ENCODE measurements at regions not wholly inside any gene's neighbourhood (a gene's known extent, or its start where the extent isn't known, plus 50 kb on each side); places are given as distances from the start of the nearest gene placed in this dataset.

DNA sequence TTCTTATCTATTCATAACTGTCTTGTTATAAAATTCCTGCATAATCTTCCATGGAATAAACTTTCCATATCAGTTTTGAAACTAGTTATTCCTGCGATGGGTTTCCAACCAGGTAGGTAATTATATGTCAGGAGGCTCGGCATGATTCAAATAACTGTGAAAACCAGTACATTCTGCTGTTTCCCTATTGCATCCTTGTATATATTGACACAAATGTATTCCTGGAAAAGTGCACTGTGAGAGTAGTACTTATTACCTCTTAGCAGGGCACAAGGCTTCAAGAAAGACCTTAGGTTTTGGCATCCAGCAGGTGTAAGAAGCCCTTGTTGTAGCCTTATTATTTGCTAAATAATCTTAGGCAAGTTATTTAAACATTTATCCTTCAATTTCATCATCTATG, 1131.3 kb upstream of the ATXN8OS start:
- BruUV-seq (replicated peaks) = no TSS peak
- no peak for ATAC-seq
- WGBS (ENCODE audit: insufficient coverage, insufficient replicate concordance, low lambda C conversion rate, missing lambda C conversion rate) = 20% methylated on average over 2 of the region's 2 CpGs
- no peak for DNase-seq (ENCODE audit: low read depth, low spot score)
- Histone ChIP-seq H3K79me2 (ENCODE audit: control insufficient read depth, insufficient read depth, low read length) (no peaks in the 10 kb centered on the region), H3K27me3 (replicated peaks in 1 of 2; ENCODE audit: control insufficient read depth in 2 of 2, insufficient read depth in 2 of 2, low read length in 1 of 2) (no peaks in the 10 kb centered on the region), H3K9ac (ENCODE audit: control insufficient read depth, insufficient read depth, low read length) (no peak overlapping the region), H3K27ac (ENCODE audit: control insufficient read depth, insufficient read depth) (no peak overlapping the region), H3K36me3 (ENCODE audit: control insufficient read depth in 2 of 2, insufficient read depth in 2 of 2, low read length in 1 of 2) (no peaks in the 10 kb centered on the region), H4K20me1 (ENCODE audit: control insufficient read depth, insufficient read depth) (no peaks in the 10 kb centered on the region), H2AFZ (ENCODE audit: control insufficient read depth, low read depth, low read length) (no peak overlapping the region), H3K4me1 (ENCODE audit: control insufficient read depth, insufficient read depth, low read length) (no peaks in the 10 kb centered on the region), H3K9me3 (replicated peaks; ENCODE audit: control insufficient read depth, insufficient read depth, low read length) (no peaks in the 10 kb centered on the region), H3K4me3 (no peak overlapping the region), H3K4me2 (ENCODE audit: control insufficient read depth, insufficient read depth) (no peak overlapping the region)
- ChIA-PET CTCF (no interaction called here), RAD21 (ENCODE audit: unreplicated experiment) (no interaction called here), SMC1A (ENCODE audit: uncharacterized antibody, unreplicated experiment) (no interaction called here), POLR2A (no interaction called here)
- in situ Hi-C loops (cut with MboI) (no loop called here), intact Hi-C loops (cut with micrococcal nuclease; ENCODE audit: unreplicated experiment) (no loop called here)
- FAIRE-seq = no peak
- TF ChIP-seq MLLT1 (IDR thresholded peaks at IDR 0.05) = no peak
- no peak for TF ChIP-seq CBX3 (IDR thresholded peaks at IDR 0.05; ENCODE audit: borderline replicate concordance, low read depth)
- TF ChIP-seq WRNIP1 (IDR thresholded peaks at IDR 0.05; ENCODE audit: borderline replicate concordance, low read depth, low read length) = no peak
- no peak for TF ChIP-seq TBL1XR1 (IDR thresholded peaks at IDR 0.05; ENCODE audit: low read depth, low read length)
- TF ChIP-seq NBN (IDR thresholded peaks at IDR 0.05) = no peak
- no peak for TF ChIP-seq NFYB (IDR thresholded peaks at IDR 0.05; ENCODE audit: insufficient read depth, low read depth, low read length)
- TF ChIP-seq BCL3 (IDR thresholded peaks at IDR 0.05; ENCODE audit: borderline replicate concordance, insufficient read depth, low read depth, low read length, poor library complexity, severe bottlenecking) = no peak
- no peak for TF ChIP-seq CBFB (IDR thresholded peaks at IDR 0.05; ENCODE audit: low read depth)
- no peak for TF ChIP-seq EGR1 (IDR thresholded peaks at IDR 0.05; ENCODE audit: borderline replicate concordance in 1 of 2, low read depth in 2 of 2, low read length in 2 of 2)
- TF ChIP-seq MAX (IDR thresholded peaks at IDR 0.05; ENCODE audit: low read depth, low read length) = no peak
- TF ChIP-seq NKRF (conservative IDR thresholded peaks at IDR 0.05) = no peak
- TF ChIP-seq RBBP5 (conservative IDR thresholded peaks at IDR 0.05) = no peak
